AG09319 (cell line): ENCODE measurements at regions not wholly inside any gene's neighbourhood (a gene's known extent, or its start where the extent isn't known, plus 50 kb on each side); places are given as distances from the start of the nearest gene placed in this dataset.

Source experiments
- DNase-seq: peaks from one replicate; pipeline ENCODE4 v3.0.0-alpha.2; 2010; ENCODE audit warnings: low read depth; ENCODE audit errors: extremely low read depth
- CTCF ChIP-seq: IDR thresholded peaks from 2 replicates; pipeline ENCODE4 v1.5.1; 2011; ENCODE audit warnings: low read depth, mild to moderate bottlenecking, inconsistent platforms, low read length, moderate library complexity

GRCh38 chr5:157961896-157962590 is 103.1 kb upstream of the CLINT1 start:
- no peak for DNase-seq
- no peak for TF ChIP-seq CTCF

GRCh38 chr5:157961176-157961575 is 102.2 kb upstream of the CLINT1 start:
- no peak for TF ChIP-seq CTCF
- no peak for DNase-seq

- TF ChIP-seq CTCF, result no peak
- no peak for DNase-seq
These were observed 100.4 kb upstream of the CLINT1 start for GRCh38 chr5:157959370-157959769.

- no peak for DNase-seq
- no peak for TF ChIP-seq CTCF
These were observed 97.4 kb upstream of the CLINT1 start for GRCh38 chr5:157956271-157956885.

- DNase-seq, result no peak
These were observed 96.7 kb upstream of the CLINT1 start for GRCh38 chr5:157955541-157956172.

GRCh38 chr5:157952374-157952685 is 93.4 kb upstream of the CLINT1 start:
- DNase-seq, result no peak
- TF ChIP-seq CTCF, result no peak

More at GRCh38 chr5:157955541-157956172, 96.7 kb upstream of the CLINT1 start:
- TF ChIP-seq CTCF, result no peak

- no peak for DNase-seq
- TF ChIP-seq CTCF, result no peak
These were observed 92.9 kb upstream of the CLINT1 start for GRCh38 chr5:157951673-157952373.
